Duodenal mucosa (tissue), 2 donors: ENCODE measurements at regions not wholly inside any gene's neighbourhood (a gene's known extent, or its start where the extent isn't known, plus 50 kb on each side); places are given as distances from the start of the nearest gene placed in this dataset.
"Not testable (repeated sequence)": the region's sequence is repeated elsewhere in the genome, so short reads cannot be mapped to it uniquely, and the experiment has no call there.

ENCODE experiments used
- H3K27ac ChIP-seq: one replicate; pipeline ENCODE4 v1.7.0; 2013; ENCODE audit warnings: low read depth, low read length
- H3K27me3 ChIP-seq, 2 donors: one replicate each; pipeline ENCODE4 v1.7.0; 2013; ENCODE audit warnings: low read length in 2 of 2, control low read depth in 1 of 2; ENCODE audit not compliant: insufficient read depth in 2 of 2, control insufficient read depth in 1 of 2
- H3K36me3 ChIP-seq, 2 donors: one replicate each; pipeline ENCODE4 v1.7.0; 2013; ENCODE audit warnings: low read length in 2 of 2, control low read depth in 1 of 2; ENCODE audit not compliant: insufficient read depth in 2 of 2, control insufficient read depth in 1 of 2
- H3K4me1 ChIP-seq, 2 donors: one replicate each; pipeline ENCODE4 v1.7.0; 2013; ENCODE audit warnings: low read length in 2 of 2, control low read depth in 1 of 2; ENCODE audit not compliant: insufficient read depth in 2 of 2, control insufficient read depth in 1 of 2
- H3K4me3 ChIP-seq, 2 donors: one replicate each; pipeline ENCODE4 v1.7.0; 2013; ENCODE audit warnings: low read length in 2 of 2, low read depth in 1 of 2
- H3K9ac ChIP-seq, 2 donors: one replicate each; pipeline ENCODE4 v1.7.0; 2013; ENCODE audit warnings: low read length in 2 of 2, low read depth in 1 of 2
- H3K9me3 ChIP-seq, 2 donors: one replicate each; pipeline ENCODE4 v1.7.0; 2013; ENCODE audit warnings: low read length in 2 of 2, control low read depth in 1 of 2; ENCODE audit not compliant: control insufficient read depth in 1 of 2

DNA sequence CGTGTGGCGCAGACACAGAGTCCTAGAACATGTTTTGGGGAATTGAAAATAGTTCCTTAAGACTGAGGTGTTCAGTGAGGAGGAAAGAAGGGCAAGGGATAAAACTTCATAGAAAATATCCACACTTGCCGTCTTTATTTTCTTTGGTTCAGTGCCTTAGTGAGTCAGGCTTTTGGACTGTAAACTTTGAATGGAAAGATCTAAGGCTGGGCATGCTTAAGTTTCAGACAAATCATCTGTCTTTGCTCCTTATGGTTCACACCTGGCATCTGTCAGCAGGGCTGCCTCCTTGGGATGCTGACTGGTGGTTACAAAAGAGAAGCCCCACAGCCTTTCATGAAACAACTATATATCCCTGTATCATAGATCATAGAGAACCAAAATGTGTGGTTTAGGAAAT, 136.3 kb upstream of the PRICKLE1 start:
- Histone ChIP-seq H3K4me3 (no peak overlapping the region), H3K27ac (no peak overlapping the region), H3K9me3 (peaks cover 0 to 9% of the 10 kb centered on the region in 2 donors), H3K9ac (no peak overlapping the region), H3K27me3 (no peaks in the 10 kb centered on the region), H3K4me1 (no peaks in the 10 kb centered on the region), H3K36me3 (no peaks in the 10 kb centered on the region)

DNA sequence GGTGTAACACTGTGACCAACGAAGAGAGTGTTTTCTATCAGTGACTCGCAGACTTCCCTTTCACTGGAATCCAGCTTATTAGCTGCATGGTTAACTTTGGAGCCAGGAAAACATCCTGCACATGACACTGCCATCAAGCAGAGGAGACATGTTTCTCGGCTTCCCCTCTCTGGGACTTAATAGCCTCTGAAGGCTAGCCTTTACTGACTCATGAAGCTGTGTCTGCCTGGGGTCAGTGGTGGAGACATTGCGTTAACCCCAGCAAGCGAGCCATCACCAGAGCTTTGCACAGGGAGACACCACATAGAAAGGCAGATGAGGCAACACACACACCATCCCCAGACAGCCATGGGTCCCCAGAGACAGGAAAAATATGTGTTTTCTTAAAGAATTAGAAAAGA, 126.9 kb upstream of the PRICKLE1 start:
- H3K27ac ChIP-seq = no peak overlapping the region
- no peaks in the 10 kb centered on the region for H3K4me1 ChIP-seq
- H3K4me3 ChIP-seq = no peak overlapping the region
- no peaks in the 10 kb centered on the region for H3K9me3 ChIP-seq
- H3K27me3 ChIP-seq = no peaks in the 10 kb centered on the region
- no peak overlapping the region for H3K9ac ChIP-seq
- H3K36me3 ChIP-seq = no peaks in the 10 kb centered on the region

DNA sequence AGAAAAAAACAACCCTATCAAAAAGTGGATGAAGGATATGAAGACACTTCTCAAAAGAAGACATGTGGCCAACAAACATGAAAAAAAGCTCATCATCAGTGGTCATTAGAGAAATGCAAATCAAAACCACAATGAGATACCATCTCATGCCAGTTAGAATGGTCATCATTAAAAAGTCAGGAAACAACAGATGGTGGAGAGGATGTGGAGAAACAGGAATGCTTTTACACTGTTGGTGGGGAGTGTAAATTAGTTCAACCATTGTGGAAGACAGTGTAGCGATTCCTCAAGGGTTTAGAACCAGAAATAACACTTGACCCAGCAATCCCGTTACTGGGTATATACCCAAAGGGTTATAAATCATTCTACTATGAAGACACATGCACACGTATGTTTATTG, 124.0 kb upstream of the PRICKLE1 start:
- H3K4me3 ChIP-seq, H3K4me1 ChIP-seq, H3K9me3 ChIP-seq, H3K9ac ChIP-seq, H3K27me3 ChIP-seq, H3K36me3 ChIP-seq, H3K27ac ChIP-seq: not testable (repeated sequence)

DNA sequence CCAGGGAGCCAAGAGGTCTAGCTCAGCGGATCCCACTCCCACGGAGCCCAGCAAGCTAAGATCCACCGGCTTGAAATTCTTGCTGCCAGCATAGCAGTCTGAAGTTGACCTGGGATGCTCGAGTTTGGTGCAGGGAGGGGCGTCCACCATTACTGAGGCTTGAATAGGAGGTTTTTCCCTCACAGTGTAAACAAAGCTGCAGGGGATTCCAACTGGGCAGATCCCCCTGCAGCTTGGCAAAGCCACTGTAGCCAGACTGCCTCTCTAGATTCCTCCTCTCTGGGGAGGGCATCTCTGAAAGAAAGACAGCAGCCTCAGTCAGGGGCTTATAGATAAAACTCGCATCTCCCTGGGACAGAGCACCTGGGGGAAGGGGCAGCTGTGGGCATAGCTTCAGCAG, 118.8 kb upstream of the PRICKLE1 start:
- H3K9me3 ChIP-seq, H3K9ac ChIP-seq, H3K27ac ChIP-seq, H3K27me3 ChIP-seq, H3K36me3 ChIP-seq, H3K4me3 ChIP-seq, H3K4me1 ChIP-seq: not testable (repeated sequence)

DNA sequence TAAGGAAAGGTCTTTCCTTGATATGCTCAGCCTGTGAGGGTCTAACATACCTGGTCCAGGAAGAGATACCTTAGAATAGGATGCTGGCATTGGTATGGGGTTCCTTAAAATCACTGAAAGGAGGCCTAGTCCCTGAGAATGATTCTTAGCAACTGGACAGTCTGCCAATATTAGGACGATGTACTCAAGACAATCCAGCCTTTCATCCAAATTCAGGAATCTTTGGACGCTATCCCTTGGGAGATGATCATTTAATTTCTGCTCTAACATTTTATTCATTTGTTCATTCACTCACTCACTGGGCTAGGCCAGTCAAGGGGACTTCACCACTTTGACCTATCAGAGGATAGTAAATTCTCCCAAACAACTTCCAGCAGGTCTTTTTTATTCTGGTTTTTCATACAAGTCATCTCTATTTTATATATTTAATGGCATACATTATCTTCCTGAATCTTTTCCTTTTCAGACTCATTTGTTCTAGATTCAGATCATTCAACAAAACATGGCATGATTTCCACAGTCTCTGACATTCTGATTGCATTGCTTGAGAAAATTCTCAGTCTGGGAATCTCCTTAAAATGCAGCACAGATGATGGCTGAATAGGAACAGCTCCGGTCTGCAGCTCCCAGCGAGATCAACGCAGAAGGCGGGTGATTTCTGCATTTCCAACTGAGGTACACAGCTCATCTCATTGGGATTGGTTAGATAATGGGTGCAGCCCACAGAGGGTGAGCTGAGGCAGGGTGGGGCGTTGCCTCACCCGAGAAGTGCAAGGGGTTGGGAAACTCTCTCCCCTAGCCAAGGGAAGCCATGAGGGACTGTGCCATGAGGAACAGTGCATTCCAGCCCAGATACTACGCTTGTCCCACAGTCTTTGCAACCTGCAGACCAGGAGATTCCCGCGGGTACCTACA, 118.0 kb upstream of the PRICKLE1 start:
- H3K4me3 ChIP-seq = no peak overlapping the region
- H3K4me1 ChIP-seq = no peaks in the 10 kb centered on the region
- no peaks in the 10 kb centered on the region for H3K27me3 ChIP-seq
- no peak overlapping the region for H3K27ac ChIP-seq
- H3K36me3 ChIP-seq = no peaks in the 10 kb centered on the region
- no peak overlapping the region for H3K9ac ChIP-seq
- no peaks in the 10 kb centered on the region for H3K9me3 ChIP-seq

- Histone ChIP-seq H3K27me3 (no peaks in the 10 kb centered on the region), H3K9me3 (no peaks in the 10 kb centered on the region), H3K4me3 (no peak overlapping the region), H3K36me3 (no peaks in the 10 kb centered on the region), H3K9ac (no peak overlapping the region), H3K4me1 (no peaks in the 10 kb centered on the region), H3K27ac (no peak overlapping the region)
These were observed 116.8 kb upstream of the PRICKLE1 start for GRCh38 chr12:42706321-42706720.

DNA sequence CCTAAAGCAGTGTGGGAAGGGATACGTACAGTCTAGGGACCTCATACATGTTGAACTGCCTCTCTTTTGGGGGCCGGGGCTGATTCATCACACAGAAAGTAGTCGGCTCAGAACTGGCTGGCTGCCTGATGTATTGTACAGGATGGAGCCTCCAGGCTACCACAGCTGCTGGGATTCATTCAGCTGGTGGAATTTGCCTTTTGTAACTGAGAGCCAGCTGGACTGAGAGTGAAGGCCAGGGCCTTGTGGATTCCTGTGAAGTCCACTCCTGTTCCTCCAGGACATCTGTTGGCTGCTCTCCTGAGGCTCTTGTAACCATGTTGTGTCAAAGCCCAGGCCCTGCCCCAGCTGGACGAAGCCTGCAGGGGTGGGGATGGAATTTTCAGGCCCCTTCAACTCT, 116.3 kb upstream of the PRICKLE1 start:
- H3K4me3 ChIP-seq = no peak overlapping the region
- H3K27ac ChIP-seq = no peak overlapping the region
- no peak overlapping the region for H3K9ac ChIP-seq
- no peaks in the 10 kb centered on the region for H3K9me3 ChIP-seq
- no peaks in the 10 kb centered on the region for H3K4me1 ChIP-seq
- no peaks in the 10 kb centered on the region for H3K27me3 ChIP-seq
- no peaks in the 10 kb centered on the region for H3K36me3 ChIP-seq

- H3K36me3 ChIP-seq = no peaks in the 10 kb centered on the region
- no peak overlapping the region for H3K4me3 ChIP-seq
- no peak overlapping the region for H3K27ac ChIP-seq
- no peaks in the 10 kb centered on the region for H3K27me3 ChIP-seq
- no peak overlapping the region for H3K9ac ChIP-seq
- no peaks in the 10 kb centered on the region for H3K9me3 ChIP-seq
- no peaks in the 10 kb centered on the region for H3K4me1 ChIP-seq
These were observed 115.4 kb upstream of the PRICKLE1 start for GRCh38 chr12:42704810-42705401.

DNA sequence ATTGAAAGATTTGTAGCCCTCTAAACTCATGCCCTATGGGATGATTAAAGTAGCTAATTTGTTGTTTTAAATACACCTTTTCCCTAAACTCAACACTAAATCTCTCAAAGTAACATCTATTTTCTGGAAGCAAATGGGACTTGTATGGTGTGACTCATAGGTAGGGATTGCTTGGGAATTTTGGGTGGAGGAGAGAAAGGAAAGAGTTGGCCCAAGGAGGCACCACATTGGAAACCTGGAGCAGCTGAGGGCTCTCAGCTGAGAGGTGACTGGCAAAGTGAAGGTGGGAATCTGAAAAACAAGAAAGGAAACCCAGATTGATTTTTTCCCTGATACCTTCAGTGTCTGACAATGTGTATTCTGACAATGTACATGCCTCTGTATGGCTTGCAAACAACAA, 114.8 kb upstream of the PRICKLE1 start:
- Histone ChIP-seq H3K9ac (no peak overlapping the region), H3K27me3 (no peaks in the 10 kb centered on the region), H3K4me3 (no peak overlapping the region), H3K4me1 (no peaks in the 10 kb centered on the region), H3K9me3 (no peaks in the 10 kb centered on the region), H3K27ac (no peak overlapping the region), H3K36me3 (no peaks in the 10 kb centered on the region)

- no peaks in the 10 kb centered on the region for H3K9me3 ChIP-seq
- H3K4me3 ChIP-seq = no peak overlapping the region
- H3K27me3 ChIP-seq = no peaks in the 10 kb centered on the region
- H3K27ac ChIP-seq = no peak overlapping the region
- no peaks in the 10 kb centered on the region for H3K36me3 ChIP-seq
- no peaks in the 10 kb centered on the region for H3K4me1 ChIP-seq
- no peak overlapping the region for H3K9ac ChIP-seq
These were observed 111.5 kb upstream of the PRICKLE1 start for GRCh38 chr12:42701084-42701483.
